Osteoblast (primary cell): ENCODE measurements at regions not wholly inside any gene's neighbourhood (a gene's known extent, or its start where the extent isn't known, plus 50 kb on each side); places are given as distances from the start of the nearest gene placed in this dataset.

Source experiments
- DNase-seq: peaks from one replicate; pipeline ENCODE4 v3.0.0; 2011; ENCODE audit warnings: low spot score, mixed read lengths; ENCODE audit not compliant: insufficient read length; ENCODE audit errors: missing footprints
- H2AFZ ChIP-seq: 2 replicates; pipeline ENCODE4 v1.6.0; 2011; ENCODE audit warnings: mild to moderate bottlenecking, low read length
- H3K27ac ChIP-seq: 2 replicates; pipeline ENCODE4 v1.5.1; 2011; ENCODE audit warnings: mild to moderate bottlenecking, low read depth, low read length, moderate library complexity
- H3K27me3 ChIP-seq: 2 replicates; pipeline ENCODE4 v1.6.0; 2012; ENCODE audit warnings: mild to moderate bottlenecking, control low read depth, inconsistent platforms, low read length, moderate library complexity; ENCODE audit not compliant: insufficient read depth
- H3K36me3 ChIP-seq: 2 replicates; pipeline ENCODE4 v1.5.1; 2011; ENCODE audit warnings: mild to moderate bottlenecking, low read length, control low read depth, moderate library complexity; ENCODE audit not compliant: insufficient read depth
- H3K4me1 ChIP-seq: 2 replicates; pipeline ENCODE4 v1.5.1; 2011; ENCODE audit warnings: mild to moderate bottlenecking, low read length, control low read depth, moderate library complexity; ENCODE audit not compliant: insufficient read depth
- H3K4me2 ChIP-seq: 2 replicates; pipeline ENCODE4 v1.6.0; 2011; ENCODE audit warnings: mild to moderate bottlenecking, low read length; ENCODE audit not compliant: insufficient read depth
- H3K4me3 ChIP-seq: fragments of 200-600 bp; sonication (generic); 3 replicates; pipeline ENCODE4 v1.5.1; 2012; ENCODE audit warnings: mild to moderate bottlenecking, low read length, inconsistent platforms; ENCODE audit not compliant: insufficient read depth
- H3K79me2 ChIP-seq: 2 replicates; pipeline ENCODE4 v1.6.0; 2012; ENCODE audit warnings: mild to moderate bottlenecking, low read length, control low read depth, inconsistent platforms; ENCODE audit not compliant: insufficient read depth
- H3K9me3 ChIP-seq: 2 replicates; pipeline ENCODE4 v1.5.1; 2011; ENCODE audit warnings: low read depth, low read length, control low read depth
- H4K20me1 ChIP-seq: 2 replicates; pipeline ENCODE4 v1.6.0; 2012; ENCODE audit warnings: mild to moderate bottlenecking, low read length, control low read depth; ENCODE audit not compliant: insufficient read depth
- TF ChIP-seq, protein P1 (sequence below): IDR thresholded peaks from 2 replicates; pipeline ENCODE4 v1.5.1; 2011; ENCODE audit warnings: mild to moderate bottlenecking, low read depth, low read length, moderate library complexity; ENCODE audit errors: extremely low read depth

GRCh38 chr13:74919914-74920313 lies 562.1 kb downstream of the TBC1D4 start:
- H4K20me1 ChIP-seq = no peaks in the 10 kb centered on the region
- H3K79me2 ChIP-seq = no peaks in the 10 kb centered on the region

DNA sequence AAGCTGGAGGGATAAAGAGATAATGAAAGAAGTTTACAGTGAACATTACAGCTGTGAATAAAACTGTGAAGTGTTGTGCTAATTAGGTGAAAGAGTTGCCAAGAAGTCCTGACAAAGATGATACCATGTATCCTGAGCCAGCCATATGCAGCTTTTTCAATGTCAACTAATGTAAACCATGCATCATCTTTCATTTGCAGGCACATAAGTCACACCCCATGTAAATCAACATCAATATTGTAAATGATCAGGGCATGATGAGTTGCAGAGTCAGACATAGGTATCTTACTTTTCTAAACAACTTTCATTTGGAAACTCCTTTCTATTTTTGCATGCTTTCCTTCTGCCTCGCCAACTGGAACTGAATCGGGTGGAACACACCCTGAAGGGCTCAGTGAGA lies 569.1 kb downstream of the TBC1D4 start:
- TF ChIP-seq, protein P1, sequence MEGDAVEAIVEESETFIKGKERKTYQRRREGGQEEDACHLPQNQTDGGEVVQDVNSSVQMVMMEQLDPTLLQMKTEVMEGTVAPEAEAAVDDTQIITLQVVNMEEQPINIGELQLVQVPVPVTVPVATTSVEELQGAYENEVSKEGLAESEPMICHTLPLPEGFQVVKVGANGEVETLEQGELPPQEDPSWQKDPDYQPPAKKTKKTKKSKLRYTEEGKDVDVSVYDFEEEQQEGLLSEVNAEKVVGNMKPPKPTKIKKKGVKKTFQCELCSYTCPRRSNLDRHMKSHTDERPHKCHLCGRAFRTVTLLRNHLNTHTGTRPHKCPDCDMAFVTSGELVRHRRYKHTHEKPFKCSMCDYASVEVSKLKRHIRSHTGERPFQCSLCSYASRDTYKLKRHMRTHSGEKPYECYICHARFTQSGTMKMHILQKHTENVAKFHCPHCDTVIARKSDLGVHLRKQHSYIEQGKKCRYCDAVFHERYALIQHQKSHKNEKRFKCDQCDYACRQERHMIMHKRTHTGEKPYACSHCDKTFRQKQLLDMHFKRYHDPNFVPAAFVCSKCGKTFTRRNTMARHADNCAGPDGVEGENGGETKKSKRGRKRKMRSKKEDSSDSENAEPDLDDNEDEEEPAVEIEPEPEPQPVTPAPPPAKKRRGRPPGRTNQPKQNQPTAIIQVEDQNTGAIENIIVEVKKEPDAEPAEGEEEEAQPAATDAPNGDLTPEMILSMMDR = no peak
- no peak for DNase-seq
- H3K27ac ChIP-seq = no peak overlapping the region

More at GRCh38 chr13:74919914-74920313, 562.1 kb downstream of the TBC1D4 start:
- no peaks in the 10 kb centered on the region for H3K4me1 ChIP-seq
- no peak overlapping the region for H3K4me3 ChIP-seq
- no peak overlapping the region for H3K27ac ChIP-seq
- no peak overlapping the region for H2AFZ ChIP-seq
- no peak for DNase-seq
- H3K4me2 ChIP-seq = no peak overlapping the region
- H3K9me3 ChIP-seq = no peaks in the 10 kb centered on the region
- H3K27me3 ChIP-seq = no peaks in the 10 kb centered on the region
- H3K36me3 ChIP-seq = no peaks in the 10 kb centered on the region
- TF ChIP-seq, protein P1 = no peak

GRCh38 chr13:74910415-74910814 lies 571.6 kb downstream of the TBC1D4 start:
- no peaks in the 10 kb centered on the region for H3K27me3 ChIP-seq
- peak; percentile 11 for DNase-seq
- H3K27ac ChIP-seq = no peak overlapping the region
- no peak overlapping the region for H3K4me2 ChIP-seq
- no peaks in the 10 kb centered on the region for H3K9me3 ChIP-seq
- H3K79me2 ChIP-seq = no peaks in the 10 kb centered on the region
- no peak overlapping the region for H2AFZ ChIP-seq
- H3K36me3 ChIP-seq = no peaks in the 10 kb centered on the region
- peaks cover 3% of the 10 kb centered on the region for H3K4me1 ChIP-seq
- no peaks in the 10 kb centered on the region for H4K20me1 ChIP-seq
- TF ChIP-seq, protein P1 = no peak
- no peak overlapping the region for H3K4me3 ChIP-seq

More for the DNA sequence above, 569.1 kb downstream of the TBC1D4 start:
- Histone ChIP-seq H3K36me3 (no peaks in the 10 kb centered on the region), H3K27me3 (no peaks in the 10 kb centered on the region), H2AFZ (no peak overlapping the region), H3K4me1 (no peaks in the 10 kb centered on the region), H4K20me1 (no peaks in the 10 kb centered on the region), H3K4me3 (no peak overlapping the region), H3K79me2 (no peaks in the 10 kb centered on the region), H3K9me3 (no peaks in the 10 kb centered on the region), H3K4me2 (no peak overlapping the region)

DNA sequence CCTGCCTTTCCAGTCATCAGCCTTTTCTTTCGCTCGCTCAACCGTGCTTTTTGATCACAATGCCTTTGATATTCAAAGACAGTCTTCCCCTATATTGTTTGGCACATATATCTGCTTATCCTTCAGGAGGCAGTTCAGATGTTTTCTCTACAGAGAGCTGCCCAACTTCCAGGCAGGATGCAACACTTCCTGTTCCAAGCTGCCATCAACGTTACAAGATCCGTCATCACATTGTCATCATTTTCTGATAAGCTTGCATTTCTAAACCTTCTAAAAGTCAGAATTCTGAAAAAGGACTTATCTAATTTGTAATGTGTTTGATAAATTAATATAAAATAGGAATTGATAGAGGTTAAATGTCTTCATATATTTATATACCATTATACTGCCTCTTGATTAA lies 574.2 kb downstream of the TBC1D4 start:
- TF ChIP-seq, protein P1 = no peak

More for the DNA sequence above, 574.2 kb downstream of the TBC1D4 start:
- no peak overlapping the region for H3K4me2 ChIP-seq
- H3K4me1 ChIP-seq = peaks cover 3% of the 10 kb centered on the region
- H3K27ac ChIP-seq = no peak overlapping the region
- DNase-seq = no peak
- H3K27me3 ChIP-seq = no peaks in the 10 kb centered on the region
- H3K36me3 ChIP-seq = no peaks in the 10 kb centered on the region
- H3K79me2 ChIP-seq = no peaks in the 10 kb centered on the region
- no peaks in the 10 kb centered on the region for H3K9me3 ChIP-seq
- H2AFZ ChIP-seq = no peak overlapping the region
- H4K20me1 ChIP-seq = no peaks in the 10 kb centered on the region
- no peak overlapping the region for H3K4me3 ChIP-seq
